Putamen (tissue), 1 donor: ENCODE measurements at regions not wholly inside any gene's neighbourhood (a gene's known extent, or its start where the extent isn't known, plus 50 kb on each side); places are given as distances from the start of the nearest gene placed in this dataset.

Experiments
- DNase-seq: peaks from one replicate; pipeline ENCODE4 v3.0.0-alpha.2; 2016; ENCODE audit warnings: low spot score

DNA sequence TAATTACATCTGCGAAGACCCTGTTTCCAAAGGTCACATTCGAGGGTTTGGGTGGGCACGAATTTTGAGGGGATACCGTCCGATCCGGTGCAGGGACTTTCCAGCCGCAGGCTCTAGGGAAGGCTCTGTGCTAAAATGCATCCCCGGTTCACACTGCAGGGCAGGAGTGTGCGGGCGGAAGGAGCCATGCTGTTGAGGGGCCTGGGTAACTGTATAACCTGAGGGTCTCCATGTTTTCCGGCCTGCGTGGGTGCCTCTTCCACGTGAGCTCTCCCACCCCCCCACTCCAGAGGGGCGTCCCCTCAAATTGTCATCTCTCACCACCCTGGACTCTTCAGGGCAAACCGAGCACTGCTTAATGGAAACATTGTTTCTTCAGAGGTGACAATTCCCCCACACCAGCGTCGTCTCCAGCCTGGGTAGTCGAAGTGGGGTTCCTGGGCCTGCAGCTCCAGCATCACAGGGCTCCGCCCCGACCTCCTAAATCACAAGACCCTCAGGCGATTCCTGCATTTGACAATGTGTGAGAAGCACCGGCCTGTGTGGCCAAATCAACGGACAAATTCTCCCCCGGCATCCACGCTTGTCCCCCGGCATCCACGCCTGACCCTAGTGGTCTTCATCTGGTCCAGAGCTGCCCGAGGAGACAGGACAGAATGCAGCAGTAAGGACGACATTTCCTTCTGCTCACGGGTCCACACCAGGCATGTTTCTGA lies 51.2 kb downstream of the FOXL3 start:
- DNase-seq, result no peak

DNA sequence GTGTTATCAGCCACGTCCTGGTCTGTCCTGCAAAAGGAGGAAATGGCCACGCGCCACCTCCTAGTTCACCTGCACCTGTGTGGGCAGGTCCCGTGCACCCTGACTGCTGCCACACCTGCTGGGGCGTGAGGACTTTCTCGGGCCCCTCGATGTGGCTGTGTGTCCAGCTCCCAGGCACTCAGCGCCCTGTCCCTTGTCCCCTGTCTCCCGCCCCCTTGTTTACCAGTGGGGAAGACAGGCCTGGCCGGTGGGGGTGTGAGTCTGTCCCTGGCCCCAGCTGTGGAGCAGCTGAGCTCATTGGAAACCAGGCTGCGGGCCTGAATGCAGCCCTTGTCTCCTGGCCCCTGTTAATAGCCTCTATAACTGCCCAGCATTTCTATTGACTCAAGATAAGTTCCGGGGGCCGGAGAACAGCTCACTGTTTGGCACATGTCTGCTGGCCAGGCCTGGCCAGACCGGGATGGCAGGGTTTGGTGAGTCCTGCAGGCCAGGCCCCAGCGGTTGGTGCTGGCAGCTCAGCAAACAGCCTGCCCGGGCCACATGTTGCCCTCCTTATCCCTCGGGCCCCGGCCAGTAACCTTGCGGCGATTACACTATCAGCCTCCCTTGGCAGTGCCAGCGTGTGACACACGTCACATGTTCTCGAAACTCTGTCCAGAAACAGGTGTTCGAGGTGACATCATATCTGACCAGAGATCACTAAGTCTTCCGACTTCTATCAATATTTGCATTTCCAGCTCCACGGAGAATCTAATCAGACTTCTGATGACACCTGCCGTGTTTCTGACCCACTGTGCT lies 52.1 kb downstream of the FOXL3 start:
- peak; percentile 90 for DNase-seq

DNA sequence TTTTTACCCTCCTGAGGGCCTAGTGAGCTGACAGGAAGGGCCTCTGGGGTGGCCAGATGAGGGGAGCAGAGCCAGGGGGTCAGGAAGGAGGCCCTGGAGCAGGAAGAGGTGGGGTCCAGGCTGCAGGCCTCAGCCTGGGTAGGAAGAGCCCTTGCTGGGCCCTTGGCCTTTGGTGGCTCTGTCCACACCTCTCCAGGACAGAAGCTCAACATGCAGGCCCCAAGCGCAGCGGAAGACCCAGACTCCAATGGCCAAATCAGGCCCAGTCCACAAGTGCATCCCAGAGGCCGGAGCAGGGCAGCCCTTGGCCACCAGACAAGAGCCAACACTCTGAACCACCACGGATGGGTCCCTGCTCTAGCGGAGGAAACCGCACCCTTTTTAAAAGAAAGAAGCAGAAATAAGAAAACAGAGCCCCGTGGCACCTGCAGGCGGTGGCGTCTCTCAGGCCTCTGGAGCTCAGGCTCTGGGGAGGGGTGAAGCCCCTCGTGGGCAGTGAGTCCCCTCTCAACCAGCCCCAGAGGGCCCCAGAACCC lies 52.8 kb downstream of the FOXL3 start:
- DNase-seq, result no peak

DNA sequence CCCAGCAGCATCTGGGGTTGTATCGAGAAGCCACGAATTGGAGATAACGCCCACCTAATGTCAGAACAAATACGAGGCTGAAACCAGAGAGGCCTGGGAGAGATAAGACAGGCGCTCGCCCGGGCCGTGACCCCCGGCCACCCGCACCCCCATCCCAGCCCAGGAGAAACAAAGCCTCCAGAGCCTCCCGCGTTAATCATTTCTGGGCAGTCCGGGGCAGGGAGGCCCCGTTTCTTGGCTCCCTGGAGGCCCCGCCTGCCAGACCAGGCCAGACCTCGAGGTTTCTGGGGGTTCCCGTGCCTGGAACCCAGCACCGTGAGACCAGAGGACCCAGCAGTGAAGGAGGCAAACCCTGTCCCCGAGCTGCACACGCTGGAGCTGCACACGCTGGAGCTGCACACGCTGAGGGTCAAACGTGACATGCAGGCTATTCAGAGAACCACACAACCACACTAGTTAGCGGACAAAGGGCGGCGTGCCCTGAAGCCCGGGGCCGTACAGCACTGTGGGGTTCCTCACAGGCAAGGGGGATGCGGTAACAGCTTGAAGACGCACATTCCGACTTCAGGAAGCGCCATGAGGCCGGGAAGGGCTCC lies 53.4 kb downstream of the FOXL3 start:
- DNase-seq, result no peak

DNA sequence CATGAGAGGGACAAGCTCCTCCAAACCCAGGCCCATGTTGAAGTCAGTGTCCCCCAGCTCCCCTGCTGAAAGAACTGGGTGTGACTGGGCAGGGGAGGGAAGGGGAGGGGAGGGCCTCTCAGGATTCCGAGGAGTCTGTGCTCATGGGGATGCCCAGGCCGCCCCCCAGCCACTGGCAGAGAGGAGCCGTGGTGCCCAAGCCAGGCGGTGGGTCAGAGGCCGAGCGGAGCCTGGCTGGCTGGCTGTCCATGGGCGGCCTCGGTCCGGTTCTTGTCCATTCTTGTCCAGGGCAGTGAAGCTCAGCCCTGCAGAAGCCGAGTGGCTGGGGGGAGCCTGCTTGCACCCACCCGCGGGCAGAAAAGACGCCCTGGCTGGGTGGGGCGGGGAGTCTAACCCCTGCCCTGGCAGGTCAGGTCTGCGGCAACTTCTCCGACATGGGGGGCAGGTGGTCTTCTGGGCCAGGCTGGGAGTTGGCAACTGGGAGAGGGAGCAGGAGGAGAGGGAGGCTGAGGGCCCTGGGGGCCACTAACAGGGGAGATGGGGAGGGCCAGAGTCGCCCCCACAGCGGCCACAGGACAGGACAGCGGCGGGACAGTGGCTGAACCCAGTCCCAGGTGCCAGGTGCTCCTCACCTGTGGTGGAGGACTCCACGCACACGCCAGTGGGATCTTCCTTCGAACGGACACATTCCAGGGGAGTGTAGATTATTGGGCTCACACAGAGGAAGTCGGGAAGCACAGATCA lies 54.1 kb downstream of the FOXL3 start:
- no peak for DNase-seq

DNA sequence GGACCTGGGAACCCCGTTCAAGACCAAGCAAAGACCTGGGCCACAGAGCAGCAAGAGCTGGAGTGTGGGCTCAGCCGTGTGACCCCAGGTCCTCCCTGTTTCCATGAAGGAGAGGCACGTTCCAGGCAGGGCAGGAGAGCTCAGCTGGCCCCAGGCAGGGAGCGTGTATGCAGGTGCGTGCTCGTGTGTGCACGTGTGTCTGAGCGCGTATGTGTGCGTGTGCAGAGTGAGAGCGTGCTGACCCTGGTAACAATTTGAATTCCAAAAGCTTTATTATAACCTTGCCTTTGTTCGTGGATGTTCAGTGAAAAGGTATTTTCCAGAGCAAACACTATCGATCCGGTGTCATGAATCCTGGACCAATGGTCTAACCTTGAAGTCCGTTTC lies 54.6 kb downstream of the FOXL3 start:
- DNase-seq, result no peak

DNA sequence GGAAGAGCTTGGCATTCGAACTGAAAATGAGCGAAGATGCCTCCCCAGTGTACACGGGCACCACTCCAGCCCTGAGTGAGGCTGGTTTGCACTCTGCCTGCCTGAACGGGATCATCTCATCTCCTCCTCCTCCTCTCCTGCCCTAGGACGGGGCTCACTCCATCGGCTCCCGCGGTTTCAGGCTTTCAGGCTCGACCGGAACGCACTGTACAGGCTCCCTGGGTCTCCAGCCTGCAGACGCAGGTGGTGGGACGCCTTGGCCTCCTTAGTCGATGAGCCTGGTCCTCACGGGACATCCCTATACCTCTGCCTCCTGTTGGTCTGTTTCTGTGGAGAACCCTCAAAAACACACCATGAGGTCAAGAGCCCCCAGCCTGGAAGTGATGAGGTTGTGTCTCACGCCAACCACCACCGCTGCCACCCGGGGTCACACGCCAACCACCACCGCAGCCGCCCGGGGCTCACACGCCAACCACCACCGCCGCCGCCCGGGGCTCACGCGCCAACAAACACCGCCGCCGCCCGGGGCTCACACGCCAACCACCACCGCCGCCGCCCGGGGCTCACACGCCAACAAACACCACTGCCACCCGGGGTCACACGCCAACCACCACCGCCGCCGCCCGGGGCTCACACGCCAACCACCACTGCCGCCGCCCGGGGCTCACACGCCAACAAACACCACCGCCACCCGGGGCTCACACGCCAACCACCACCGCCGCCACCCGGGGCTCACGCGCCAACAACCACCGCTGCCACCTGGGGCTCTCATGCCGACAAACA lies 56.3 kb downstream of the FOXL3 start:
- no peak for DNase-seq

DNA sequence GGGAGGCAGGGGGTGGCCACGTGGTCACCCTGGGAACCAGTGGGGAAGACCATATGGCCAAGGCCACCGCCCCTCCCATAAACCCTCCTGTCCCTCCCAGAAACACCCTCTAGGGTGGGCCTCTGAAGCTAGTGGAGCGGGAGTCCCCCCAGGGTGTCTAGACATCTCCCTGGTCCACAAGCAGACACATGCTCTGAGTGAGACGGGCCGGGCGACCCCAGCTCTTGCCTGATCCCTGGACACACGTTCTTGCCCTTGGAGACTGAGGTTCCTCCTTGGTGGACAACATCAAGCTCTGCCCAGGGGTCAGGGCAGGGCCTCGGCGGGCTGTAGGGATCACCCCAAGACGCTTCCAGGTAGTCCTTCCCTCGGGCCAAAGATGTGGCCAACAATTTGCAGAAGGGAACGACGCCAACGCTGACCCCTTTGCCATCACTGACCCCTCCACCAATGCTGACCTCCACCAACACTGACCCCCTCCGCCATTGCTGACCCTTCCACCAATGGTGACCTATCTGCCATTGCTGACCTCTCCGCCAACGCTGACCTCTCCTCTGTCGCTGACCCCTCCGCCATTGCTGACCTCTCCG lies 57.1 kb downstream of the FOXL3 start:
- DNase-seq, result no peak

DNA sequence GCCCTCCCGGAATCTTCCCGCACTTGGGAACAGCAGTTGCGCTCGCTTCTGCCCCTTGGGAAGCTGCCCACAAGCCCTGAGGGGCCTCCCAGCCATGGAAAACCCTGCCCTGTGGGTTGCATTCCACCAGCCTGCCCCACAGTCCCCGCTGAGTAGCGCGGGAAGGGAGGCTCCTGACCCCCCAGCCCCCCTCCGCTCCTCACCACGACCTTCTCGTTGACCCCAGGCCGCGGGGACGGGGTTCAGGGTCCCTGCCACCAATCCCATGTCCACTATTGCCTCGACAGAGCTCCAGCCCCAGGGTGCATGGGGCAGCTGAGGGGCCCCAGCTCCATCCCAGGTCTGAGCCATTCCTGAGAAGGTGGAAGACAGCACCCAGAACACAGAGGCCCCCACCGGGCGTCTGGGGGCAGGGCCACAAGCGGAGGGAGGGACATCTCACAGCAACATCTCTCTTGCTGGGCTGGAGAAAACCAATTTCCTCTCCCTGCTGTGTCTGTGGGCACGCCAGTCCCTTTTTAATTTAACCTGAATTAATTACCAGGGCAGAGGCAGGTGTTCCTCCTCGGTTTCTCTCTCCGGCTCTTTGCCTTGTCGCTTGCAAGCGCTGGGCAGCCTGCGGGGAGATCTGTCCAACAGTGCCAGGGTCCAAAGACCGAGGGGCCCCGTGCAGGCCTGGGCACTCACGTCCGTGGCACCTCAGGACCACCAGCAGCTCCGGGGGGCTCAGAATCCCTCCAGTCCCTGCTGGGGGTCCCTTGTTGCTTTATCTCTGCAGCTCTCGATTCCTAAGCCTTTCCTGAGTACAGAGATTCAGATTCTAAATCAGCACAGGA lies 57.9 kb downstream of the FOXL3 start:
- no peak for DNase-seq

DNA sequence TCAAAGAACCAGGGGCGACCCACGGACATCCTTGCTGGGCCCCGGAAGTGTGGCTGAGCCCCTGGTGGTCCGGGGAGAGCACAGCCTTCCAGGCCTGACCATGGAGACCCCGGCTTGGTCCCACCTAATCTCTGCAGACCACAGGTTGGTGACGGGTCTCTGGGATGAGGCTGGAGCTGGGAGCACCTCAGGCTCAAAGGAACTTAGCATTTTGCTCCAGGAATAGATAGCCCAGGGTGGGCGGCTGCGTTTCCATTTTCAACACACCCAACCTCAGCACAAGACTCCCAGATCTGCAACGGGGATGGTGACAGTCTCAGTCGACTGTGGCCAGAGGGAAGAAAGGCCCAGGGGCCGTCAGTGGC lies 58.5 kb downstream of the FOXL3 start:
- DNase-seq, result no peak

DNA sequence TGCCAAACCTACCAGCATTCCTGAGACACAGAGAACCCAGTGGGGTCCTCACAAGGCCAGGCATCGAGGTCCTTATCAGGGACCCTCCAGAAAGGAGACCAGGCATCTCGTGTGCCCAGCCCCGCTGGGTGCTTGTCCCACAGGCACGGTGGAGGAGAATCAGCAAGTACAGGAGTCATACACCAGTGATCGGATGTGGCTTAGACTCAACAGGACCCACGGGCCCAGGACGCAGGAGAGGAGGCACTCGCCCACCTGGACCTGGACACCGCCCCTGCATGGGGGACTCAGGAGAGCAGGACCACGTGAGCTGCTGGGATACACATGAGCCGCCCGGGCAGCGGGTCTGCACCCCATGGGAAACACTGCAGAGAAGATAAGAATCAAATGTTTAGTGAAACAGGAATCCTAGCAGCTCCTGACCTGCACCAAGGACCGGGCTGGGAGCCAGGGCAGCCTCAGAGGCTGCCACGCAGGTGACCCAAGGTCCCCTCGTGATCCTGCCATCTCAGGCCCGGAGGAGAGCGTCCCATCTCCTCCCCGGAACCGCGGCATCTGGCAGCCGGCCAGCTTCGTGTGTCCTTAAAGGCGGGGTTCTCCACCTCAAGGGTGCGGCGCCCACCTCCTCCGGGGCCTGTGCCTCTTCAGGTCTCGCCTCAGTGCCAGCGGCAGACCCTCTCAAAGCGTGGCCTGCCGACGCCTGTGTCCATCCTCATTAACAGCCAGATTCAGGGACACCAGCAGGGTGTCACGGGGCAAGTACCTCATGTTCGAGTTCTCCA lies 59.2 kb downstream of the FOXL3 start:
- DNase-seq, result no peak

DNA sequence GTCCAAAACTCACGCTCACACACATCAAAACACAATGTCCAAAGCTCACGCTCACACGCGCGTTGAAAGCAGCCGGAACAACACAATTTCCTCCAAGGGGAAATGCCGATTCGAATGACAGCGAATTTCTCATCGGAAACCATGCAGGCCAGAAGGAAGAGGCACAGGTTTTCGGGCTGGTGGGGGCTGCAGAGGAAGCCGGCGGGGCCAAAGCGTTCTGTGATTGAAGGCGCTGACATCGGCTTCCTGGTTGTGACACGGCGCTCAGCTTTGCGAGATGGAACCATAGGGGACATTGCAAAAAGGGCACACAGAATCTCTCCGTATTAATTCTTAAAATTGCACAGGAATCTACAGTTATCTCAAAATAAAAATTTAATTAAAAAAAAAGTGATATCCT lies 61.3 kb downstream of the FOXL3 start:
- no peak for DNase-seq

DNA sequence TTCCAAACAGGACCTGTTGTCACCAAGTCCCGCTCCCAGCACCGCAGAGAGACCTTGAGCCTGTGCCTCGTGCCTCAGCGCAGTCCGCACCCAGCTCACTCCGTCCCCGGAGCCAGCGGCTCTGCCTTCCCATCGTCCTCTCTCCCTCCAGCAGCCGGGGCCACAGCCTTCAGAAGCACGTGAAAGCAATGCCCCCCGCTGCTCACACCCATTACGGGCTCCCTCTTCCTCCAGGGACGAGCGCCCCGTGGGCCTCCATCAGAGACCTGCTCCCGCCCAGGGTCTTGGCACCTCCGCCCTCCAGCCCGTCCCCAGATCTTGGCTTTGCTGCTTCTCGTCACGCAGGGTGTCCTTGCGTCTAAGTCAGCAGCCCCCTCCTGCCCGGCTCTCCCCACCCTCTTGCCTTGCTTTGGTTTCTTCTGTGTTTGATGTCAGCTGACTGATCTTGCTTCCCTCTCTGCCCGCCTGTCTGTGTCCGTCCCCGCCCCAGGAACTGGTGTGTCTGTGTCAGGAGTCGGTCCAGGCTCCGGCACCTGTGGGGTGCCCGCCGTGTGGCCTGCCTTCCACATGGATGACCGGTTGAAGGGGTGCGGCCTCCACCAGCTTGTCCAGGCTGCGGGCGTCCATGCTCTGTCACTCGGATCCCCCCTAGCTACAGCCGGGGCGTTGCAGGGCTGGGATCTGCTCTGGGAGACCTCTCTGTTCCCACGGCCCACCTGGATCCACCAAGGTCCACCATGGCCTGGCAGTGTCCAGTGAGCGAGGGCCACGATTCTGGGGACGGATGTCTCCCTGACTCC lies 61.9 kb downstream of the FOXL3 start:
- DNase-seq, result no peak

DNA sequence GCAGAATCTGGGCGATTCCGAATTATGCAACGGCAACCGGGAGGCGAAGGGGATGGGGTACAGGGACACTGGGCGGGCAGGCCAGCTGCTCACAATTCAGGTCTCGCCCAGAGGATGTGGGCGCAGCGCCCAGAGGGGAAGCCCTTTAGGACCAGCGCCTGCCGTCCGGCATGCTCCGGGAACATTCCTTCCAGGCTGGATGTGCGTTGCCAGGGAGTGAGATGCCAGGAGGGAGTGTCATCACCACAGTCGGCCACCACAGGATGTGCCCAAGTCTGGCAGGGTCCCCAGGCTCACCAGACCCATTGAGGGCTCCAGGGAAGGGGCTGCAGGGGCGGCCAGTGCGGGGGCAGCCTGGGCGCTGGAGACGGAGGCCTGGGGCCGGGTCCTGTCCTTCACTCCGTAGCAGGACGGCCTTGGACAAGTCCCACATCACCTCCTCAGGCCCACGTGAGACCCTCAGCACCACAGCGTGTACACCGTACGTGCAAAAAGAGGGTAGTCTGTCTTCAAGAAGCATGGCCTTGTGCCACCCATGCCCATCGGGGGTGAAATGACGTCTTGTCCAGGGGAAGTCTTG lies 63.9 kb downstream of the FOXL3 start:
- DNase-seq, result no peak

DNA sequence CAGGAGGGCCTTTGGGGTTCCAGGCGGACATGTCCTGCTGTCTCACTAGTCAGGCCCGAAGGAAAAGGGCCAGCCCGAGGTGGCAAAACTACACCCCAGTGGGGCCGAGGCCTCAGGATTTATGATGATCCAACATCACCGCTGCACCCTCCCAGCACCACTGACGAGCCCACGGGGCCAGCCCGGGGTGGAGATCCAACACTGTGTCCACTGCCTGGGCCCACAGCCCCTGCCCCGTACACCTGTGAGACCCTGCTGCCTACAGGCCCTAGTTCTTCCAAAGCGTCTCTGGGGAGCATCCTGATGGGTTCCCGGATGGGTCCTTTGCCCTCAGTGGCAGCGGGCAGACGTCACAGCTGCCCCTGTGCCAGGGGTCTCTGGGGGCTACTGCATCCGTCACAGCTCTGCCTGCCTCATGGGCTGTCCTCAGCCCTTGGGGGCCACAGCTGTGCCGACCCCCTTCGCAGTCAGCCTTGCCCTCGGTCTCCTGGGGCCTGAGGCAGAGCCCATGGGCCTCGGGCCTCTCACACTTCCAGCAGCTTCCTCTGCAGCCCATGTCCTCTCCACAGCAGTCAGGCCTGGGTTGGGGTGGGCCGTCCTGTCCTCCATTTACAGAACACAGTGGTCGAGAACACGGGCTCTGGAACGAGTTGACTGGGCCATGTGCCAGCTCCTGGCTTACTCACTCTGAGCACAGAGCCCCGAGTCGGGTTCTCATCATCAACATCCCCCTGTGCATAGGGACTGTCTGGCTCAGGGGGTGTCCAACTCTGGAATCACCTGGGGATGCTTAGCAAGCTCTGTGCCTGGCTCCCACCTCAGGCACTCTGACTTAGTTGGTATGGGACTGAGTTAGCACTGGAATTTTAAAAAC lies 64.9 kb downstream of the FOXL3 start:
- no peak for DNase-seq

DNA sequence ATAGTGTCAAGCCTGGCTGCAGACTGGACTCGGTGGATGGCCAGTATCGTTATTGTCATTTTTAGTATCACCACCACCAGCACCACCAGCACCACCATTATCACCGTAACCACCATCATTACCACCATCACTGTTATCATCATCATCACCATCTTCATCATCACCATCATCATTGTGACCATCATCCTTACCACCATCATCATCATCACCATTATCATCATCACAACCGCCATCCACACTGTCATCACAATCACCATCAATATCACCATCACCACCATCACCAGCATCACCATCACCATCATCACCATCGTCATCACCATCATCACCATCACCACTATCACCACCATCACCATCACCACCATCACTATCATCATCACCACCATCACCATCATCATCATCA lies 65.6 kb downstream of the FOXL3 start:
- DNase-seq, result no peak

DNA sequence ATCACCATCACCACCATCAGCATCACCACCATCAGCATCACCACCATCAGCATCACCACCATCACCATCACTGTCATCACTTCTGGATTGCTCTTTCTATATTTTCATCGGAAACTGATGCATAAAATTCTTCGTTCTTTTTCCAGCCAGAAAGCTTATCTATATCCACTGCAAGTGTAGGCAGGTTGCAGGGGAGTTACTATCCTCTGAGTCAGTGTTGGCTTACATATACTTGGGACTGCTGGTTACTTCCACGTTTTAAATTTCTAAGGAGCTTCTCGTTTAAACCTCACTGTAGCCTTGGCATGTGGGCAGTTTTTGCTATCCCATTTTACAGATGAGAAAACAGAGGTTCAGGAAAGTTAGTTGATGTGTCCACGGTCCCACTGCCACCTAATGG lies 66.1 kb downstream of the FOXL3 start:
- no peak for DNase-seq
